GM18858 (cell line): ENCODE measurements at regions not wholly inside any gene's neighbourhood (a gene's known extent, or its start where the extent isn't known, plus 50 kb on each side); places are given as distances from the start of the nearest gene placed in this dataset.

Experiments
- ATAC-seq: cut with Tn5 transposase; IDR thresholded peaks from one replicate; pipeline ENCODE4 v1.9.1; 2021; ENCODE audit not compliant: unreplicated experiment

- no peak for ATAC-seq
Measured at GRCh38 chr11:79897896-79898295, 457.1 kb upstream of the TENM4 start.

DNA sequence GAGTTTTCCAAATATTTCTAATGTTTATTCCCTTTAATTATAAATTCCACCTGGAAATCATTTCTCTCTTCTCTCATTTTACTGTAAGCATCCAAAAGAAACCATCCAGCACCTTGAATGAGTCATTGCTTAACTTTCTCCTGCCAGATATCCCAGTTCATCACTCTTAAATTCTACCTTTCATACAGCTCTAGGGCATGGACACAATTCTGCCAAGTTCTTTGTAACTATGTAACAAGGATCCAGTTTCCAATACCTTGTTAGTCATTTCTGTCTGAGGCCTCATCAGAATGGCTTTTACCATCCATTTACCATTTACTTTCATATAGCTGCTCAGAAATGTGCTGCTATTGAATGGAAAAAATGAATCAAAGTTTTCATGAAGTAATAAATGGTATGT is 455.4 kb upstream of the TENM4 start:
- no peak for ATAC-seq

DNA sequence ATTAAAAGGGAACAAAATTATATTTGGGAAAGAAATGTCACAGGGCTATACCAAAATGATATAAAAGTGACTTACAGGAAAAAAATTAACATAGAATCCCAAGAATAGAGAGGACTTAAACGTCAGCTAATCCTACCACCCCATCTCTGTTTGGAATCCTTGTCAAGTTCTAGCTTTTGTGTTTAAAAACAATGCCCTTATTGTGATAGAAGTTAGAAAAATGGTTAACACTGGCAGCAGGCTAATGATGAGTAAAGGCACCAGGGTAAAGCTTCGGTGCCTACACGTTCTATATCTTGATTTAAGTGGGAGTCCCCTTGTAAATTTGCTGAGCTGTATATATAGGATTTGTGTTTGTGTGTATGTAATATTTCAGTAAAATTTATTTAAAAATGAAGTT is 453.3 kb upstream of the TENM4 start:
- no peak for ATAC-seq

DNA sequence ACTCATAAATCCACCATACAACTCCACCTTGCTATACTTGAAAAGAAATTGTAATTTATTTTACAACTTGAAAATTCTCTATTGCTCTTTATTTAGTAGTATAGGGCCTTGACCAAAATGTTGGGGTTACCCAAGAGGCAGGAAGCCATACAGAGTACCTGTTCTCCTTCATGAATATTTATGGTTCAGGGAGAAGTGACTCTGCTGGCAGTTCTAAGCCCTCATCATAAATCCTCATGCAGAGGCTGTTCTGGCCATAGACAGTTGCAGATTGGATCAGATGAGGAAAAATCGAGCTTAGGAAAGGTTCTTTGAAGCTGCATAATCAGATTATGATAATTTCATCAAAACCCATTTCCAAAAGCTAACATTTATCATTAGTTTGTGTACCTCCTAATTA is 449.4 kb upstream of the TENM4 start:
- no peak for ATAC-seq

DNA sequence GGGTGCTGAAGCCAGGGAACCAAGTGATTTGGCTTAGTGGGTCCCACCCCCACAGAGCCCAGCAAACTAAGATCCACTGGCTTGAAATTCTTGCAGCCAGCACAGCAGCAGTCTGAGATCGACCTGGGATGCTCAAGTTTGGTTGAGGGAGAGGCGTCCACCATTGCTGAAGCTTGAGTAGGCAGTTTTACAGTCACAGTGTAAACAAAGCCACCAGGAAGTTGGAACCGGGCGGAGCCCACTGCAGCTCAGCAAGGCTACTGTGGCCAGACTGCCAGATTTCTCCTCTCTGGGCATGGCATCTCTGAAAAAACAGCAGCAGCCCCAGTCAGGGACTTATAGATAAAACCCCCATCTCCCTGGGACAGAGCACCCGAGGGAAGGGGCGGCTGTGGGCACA is 424.1 kb upstream of the TENM4 start:
- no peak for ATAC-seq

DNA sequence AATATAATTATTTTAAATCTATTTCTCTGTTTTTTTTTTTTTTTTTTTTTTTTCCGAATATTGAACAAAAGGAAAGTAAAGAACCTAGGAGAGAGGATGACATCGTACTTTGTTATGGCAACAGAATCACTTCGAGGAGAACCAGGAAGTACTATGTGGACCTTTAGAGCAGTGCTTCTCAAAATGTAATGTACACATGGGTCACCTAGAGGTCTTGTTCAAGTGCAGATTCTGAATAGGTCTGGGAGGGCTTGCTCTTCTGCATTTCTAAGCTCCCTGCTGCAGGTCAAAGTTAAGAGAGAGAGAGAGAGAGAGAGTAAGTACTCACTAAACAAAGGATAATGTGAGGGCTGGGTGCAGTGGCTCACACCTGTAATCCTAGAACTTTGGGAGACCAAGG is 419.5 kb upstream of the TENM4 start:
- no peak for ATAC-seq

- ATAC-seq, result no peak
Measured at GRCh38 chr11:79857377-79858214, 416.8 kb upstream of the TENM4 start.

DNA sequence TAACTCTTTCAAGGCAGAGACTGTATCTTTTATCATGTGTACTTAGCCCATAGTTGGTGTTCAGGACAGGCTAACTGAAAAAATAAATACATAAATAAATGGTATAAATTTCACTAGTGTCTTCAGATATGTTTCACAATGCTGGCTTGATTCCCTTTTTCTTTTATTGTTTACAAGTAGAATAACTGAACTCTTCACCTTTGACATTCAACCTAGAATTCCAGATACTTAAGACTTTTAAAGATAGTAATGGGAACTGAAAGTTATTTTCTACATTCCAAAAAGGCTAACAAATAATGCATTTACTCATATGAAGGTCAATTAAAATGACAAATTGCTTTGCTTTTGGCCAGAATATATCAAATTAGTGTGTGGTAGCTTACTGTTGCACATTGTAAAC is 411.3 kb upstream of the TENM4 start:
- no peak for ATAC-seq

DNA sequence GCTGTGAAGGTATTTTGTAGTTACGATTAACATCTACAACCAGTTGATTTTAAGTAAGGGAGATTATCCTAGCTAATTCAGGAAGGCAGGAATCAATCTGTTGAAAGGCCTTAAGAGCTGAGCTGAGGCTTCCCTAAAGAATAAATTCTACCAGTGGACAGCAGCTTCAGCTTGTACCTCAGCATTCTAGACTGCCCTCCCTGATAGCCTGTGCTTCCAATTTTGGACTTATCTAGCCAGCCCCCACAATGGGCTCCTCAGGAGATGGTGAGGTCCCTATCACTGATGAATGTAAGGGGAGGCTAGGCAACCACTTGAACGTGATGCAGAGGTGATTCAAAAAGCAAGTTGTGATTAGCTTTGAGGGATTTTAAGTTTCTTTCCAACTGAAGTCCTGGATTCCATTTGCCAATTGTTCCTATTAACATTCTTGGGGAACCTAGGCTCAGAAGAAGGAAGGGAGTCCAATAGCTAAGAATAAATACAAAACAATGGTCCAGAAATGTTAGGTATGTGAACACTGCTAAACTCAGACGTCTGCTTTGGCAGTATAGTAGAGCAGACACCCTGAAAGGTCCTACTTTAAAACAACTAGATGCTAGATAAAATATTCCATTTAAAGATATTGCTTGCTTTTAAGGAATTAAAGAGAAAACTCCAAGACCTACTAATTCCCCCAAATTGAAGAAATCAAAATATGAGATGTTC is 404.3 kb upstream of the TENM4 start:
- ATAC-seq, result no peak

DNA sequence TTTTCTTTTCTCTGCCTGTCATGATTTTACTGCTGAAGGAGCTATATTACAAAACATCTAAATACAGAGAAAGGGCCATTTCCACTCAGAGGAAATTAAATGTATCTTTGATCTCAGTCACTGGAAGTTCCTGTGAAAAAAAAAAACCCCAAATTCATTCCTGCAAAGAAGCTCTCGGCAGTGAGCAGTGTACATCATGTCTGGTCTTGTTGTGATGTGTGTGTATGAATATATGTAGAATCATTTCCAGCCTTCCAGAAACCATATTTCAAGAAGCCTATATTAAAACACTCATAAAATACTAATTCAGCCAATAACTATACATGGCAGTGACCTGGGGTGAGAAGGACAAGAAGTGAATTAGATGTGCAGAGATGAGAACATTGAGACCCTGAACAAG is 393.2 kb upstream of the TENM4 start:
- no peak for ATAC-seq

GRCh38 chr11:79830446-79830845 is 389.6 kb upstream of the TENM4 start:
- no peak for ATAC-seq

DNA sequence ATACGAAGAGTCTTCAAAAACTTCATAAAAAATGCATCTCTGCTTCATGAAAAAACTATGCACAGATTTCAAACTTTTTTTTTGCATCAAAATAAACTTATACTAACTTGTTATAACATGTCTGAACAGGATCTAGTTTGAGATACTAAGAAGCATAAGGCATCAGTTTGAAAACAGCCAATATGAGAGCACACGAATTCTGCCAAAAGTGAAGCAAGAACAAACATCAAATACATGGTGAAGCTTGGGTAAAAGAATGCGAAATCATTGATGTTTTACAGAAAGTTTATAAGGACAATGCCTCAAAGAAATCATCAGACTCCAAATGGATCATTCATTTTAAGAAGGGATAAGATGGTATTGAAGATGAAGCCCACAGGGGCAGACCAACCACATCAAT is 389.1 kb upstream of the TENM4 start:
- no peak for ATAC-seq

GRCh38 chr11:79822766-79823165 is 381.9 kb upstream of the TENM4 start:
- no peak for ATAC-seq

GRCh38 chr11:79813551-79813950 is 372.7 kb upstream of the TENM4 start:
- no peak for ATAC-seq

- no peak for ATAC-seq
Measured at GRCh38 chr11:79809487-79809886, 368.7 kb upstream of the TENM4 start.

- no peak for ATAC-seq
Measured at GRCh38 chr11:79807506-79807905, 366.7 kb upstream of the TENM4 start.

- ATAC-seq, result no peak
Measured at GRCh38 chr11:79796704-79797103, 355.9 kb upstream of the TENM4 start.

DNA sequence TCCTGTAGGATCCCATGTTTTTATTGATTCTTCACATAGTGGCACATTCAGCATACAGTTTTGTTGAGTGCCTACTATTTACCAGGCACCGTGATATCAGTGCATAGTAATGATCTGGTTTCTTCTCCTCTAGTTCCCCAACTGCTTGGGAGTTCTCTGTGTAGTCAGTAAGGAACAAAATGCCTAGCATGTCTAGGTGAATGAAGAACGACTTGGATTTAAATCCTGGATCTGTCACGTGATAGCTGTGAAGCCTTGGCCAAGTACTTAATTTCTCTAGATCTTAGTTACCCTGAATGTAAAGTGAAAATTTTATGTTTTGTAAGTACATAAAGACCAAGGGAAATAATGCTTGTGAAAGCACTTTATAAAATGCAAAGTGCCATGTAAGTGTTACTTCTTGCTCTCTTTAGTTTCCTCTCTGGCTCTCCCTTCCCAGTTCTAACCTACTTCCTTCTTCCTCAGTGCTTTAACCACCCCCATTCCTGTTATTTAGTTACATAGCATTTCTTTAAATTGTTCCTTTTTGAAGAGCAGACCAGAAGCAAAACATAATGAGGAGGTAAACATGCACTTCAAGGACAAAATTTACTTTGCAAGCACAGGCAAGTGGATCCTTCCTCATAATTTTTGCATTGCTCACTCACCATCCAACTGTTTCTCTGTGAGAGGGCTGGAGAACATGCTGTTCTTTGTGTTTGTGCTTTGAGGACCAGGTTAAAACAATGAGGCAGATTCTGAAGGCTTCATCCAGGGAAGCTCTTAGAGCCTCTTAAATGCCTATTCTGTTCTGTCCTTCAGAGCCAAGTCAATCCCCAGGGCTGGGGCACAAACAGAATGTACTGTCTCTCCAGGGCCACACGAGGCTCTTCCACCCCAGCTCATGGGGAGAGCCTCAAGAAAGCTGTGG is 353.9 kb upstream of the TENM4 start:
- ATAC-seq, result no peak

DNA sequence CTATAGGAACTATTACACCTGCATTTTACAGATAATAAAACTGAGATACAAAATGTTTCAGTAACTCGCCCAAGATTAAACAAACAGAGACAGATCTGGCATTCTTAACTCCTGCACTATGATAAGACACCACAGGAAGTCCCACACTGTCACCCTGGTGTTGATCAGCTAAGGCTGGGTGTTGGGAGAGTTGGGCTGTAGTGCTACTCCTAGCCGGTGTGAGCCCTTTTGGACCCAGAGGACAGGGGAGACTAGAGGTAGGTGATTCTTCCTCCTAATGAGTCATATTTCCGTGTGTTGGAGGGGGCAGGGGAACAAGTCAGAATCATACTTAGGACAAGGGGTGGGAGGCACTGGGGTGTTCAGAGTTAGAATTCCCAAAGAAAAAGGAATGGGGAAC is 353.2 kb upstream of the TENM4 start:
- no peak for ATAC-seq

GRCh38 chr11:79786961-79787360 is 346.1 kb upstream of the TENM4 start:
- no peak for ATAC-seq

DNA sequence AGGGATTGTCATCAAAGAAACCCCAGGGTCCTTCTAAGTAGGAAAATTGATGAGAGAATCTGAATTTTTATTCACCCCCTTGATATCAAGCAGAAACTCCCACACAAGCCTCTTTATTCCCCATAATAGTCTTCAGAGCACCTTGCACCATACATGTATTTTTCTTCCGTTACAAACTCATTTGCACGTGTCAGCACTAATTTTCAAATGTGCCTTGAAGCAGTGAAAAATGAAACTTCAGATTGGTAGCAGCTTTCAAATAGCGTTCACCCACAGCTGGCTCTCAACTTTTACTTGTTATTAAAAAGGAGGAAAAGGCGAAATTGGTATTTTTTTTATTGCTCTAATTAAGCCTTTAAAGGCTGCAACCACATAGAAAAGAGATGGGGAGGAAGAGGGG is 343.0 kb upstream of the TENM4 start:
- no peak for ATAC-seq

DNA sequence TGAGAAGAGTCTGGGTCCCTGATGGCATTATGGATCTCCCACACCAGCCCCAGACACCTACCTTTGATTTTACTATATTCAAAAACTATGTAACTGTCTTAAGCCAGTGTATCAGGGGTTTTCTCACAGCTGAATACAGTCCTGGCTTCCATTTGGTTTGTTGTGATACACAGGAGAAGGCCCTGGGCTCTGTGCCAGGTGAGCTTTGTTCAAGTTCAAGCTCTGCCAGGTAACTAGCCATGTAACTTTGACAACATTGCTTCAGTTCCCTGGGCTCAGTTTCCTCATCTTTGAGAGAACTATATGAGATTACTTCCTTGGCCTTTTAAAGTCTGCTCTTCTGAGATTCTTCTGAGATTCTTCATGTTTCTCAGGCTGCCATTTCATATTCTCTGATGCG is 327.5 kb upstream of the TENM4 start:
- no peak for ATAC-seq
